NCI-H524 (cell line): ENCODE measurements at regions not wholly inside any gene's neighbourhood (a gene's known extent, or its start where the extent isn't known, plus 50 kb on each side); places are given as distances from the start of the nearest gene placed in this dataset.

Source experiments
- DNase-seq, 2 experiments: peaks; one replicate each; lab custom pipeline; 2025; lab: John Stamatoyannopoulos, UW

DNA sequence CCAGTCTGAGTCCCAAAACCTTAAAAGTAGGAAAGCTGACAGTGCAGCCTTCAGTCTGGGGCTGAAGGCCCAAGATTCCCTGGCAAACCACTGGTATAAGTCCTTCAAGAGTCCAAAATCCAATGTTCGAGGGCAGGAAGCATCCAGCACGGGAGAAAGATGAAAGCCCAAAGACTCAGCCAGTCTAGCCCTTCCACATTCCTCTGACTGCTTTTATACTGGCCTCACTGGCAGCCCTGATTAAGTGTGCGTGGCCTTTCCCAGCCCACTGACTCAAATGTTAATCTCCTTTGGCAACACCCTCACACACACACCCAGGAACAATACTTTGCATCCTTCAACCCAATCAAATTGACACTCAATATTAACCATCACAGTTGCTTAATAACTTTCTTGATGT is 372.1 kb upstream of the CCDC196 start:
- no peak for DNase-seq

- no peak for DNase-seq
Measured at GRCh38 chr14:66115740-66116502, 370.2 kb upstream of the CCDC196 start.

DNA sequence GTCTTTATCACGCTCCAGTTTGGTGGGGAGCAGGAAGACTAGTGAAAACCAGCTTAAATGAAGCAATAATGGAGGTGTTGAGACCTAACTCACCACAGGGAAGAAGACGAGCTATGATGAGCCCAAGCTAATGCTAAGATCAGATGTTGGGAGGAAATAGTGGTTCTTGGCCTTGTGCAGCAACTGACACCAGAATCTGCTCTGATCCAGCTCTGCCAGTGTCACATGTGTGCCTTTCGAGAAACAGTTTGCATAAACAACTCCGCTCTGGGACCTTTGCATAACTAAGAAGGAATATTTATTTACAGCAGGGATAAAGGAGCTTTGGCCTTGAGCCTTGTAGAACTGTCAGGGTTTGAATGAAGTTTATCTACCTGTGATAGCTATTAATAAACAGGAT is 369.4 kb upstream of the CCDC196 start:
- DNase-seq = no peak

- DNase-seq = no peak
Measured at GRCh38 chr14:66117600-66117999, 368.6 kb upstream of the CCDC196 start.

DNA sequence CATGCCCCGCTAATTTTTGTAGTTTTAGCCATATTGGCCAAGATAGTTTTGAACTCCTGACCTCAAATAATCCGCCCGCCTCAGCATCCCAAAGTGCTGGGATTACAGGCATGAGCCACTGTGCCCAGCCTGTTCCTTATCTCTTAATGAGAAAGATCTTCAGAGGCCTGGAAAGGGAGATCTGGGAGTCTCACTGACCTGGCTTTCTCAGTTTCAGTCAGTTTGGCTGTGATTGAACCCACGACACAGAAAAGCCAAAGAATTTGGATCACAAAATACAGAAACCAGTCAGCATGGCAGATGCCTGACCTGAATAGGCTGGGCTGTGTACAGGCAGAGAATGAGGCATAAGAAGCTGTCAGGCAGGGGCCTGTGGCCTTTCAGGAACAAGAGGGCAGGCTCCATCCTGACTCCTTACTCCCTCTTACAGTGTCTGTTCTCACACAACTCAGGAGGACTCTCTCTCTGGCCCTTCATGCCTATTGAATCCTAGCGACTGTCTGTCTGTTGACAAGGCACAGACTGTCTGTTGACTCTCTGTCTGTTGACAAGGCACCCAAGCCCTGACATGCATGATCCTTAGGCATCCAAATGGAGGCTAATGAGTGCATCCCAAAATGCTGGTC is 366.5 kb upstream of the CCDC196 start:
- no peak for DNase-seq

DNA sequence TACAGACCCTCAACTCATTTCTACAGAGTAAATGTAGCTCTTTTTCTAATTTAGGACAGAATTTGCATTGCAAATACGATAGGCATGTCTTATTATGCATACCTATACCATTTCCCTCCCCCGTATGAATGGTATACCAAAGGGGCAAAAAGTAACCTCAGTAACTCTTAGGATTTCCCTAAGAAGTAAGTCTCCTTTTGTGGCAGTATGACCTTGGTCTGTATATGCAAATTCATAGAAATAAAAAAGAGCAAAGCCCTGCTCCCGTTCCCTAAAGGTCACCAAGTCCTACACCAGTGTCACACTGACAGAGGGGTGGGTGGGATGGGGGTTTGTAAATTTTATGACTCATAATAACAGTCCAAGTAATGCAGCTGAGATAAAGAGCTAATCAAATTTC is 365.8 kb upstream of the CCDC196 start:
- DNase-seq = no peak

DNA sequence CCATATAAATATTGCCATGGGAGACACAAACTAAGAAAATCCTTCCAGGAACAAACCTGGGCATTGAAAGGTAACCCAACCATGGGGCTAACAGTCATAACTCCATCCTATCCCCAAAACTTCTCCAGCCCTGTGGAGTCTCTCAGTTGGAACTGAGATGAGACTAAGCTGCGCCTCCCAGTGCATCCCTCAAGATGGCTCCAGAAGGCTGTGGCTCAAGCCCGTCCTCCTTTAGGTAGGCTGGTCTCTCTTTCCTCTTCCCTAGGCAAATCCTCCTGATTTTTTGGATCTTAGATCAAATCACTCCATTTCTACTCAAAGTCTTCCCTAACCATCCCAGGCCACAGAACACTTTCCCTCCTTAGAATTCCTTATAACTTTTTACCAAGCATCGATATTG is 364.3 kb upstream of the CCDC196 start:
- peak in 1 of 2 experiments; percentile 55 for DNase-seq

DNA sequence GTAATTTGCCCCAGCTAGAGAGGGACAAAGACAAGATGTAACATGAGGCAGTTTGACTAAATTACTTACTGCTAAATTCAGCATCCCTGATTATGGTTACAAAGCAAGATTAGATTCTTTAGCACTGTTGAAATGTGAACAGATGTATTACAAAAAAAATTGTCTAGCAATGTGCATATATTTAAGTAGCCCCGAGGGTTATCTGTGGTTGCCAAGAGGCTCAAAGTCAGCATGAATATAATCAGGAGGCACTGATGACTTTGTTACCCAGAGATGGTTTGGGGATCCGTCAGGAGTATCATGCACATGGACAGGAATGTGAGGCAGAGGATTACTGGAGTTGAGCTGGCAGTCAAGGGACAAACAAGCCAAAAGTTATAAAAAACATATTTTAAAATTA is 356.9 kb upstream of the CCDC196 start:
- no peak for DNase-seq

- no peak for DNase-seq
Measured at GRCh38 chr14:66131111-66131510, 355.1 kb upstream of the CCDC196 start.

DNA sequence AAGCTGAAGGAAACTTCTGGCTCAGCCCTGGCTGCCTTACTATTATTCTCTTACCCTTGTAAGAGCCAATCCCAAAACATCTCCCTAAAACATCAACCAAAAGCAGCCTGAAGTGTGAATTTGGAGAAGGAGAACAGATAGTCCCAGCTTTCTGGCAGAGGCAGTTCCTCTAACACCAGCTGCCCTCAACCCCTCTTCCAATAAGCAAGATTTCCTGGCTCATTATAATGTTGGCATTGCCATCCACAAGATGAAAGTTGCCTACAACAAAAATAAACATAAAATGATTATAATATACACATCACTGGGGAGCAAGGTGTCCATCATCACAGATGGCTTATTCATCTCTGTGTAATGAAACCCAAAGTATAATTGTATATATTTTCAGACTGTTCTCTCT is 352.5 kb upstream of the CCDC196 start:
- DNase-seq = no peak

GRCh38 chr14:66135831-66136230 is 350.3 kb upstream of the CCDC196 start:
- no peak for DNase-seq

- peak in 1 of 2 experiments; percentile 35 for DNase-seq
Measured at GRCh38 chr14:66137081-66137480, 349.1 kb upstream of the CCDC196 start.

GRCh38 chr14:66139432-66139831 is 346.7 kb upstream of the CCDC196 start:
- DNase-seq = no peak

DNA sequence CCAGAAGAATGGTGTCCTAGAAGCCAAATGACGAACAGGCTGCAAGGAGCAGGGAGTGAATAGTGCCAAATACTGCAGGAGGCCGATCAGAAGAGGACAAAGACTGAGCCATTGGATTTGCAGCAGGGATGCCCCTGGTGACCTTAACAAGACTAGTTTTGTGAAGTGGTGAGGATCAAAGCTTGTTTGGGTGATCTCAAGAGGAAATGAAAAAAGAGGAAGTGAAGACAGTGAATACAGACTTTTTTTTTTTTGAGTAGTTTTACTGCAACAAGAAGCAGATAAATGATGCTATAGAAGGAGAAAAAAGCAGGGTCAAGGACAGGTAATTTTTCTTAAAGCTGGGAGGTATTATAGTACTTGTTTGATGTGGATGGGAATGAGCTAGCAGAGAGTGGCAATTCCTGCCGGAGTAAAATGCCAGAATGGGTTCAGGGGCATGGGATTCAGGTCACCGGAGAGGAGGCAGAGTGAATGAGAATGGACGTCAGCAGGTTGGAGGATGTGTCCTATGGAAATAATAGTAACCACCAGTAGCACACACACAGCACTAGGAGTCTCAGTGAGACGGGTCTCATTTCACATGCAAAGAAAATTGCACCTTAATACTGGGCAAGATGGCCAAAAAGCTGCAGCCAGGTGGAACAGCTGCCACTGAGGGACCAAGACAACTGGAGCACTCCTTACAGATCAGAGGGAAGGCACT is 345.8 kb upstream of the CCDC196 start:
- DNase-seq = no peak

DNA sequence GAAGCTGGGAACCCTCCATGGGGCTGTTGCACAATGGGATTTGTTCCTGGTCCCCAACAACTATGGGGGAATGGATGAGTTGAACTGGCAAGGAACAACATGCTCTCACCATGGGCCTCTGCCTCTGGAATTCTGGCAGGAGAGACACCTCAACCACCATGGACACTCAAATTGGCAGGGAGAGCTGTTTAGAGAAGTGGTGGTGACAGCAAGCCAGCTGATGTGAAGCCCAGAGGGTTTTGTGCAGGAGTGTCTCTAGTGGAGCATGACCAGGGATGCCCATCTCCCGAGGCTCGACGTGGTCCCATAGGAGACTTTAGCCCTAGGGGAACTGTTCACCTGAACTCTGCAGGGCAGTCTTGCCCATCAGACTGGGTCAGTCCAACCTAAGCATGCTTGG is 345.2 kb upstream of the CCDC196 start:
- DNase-seq = no peak

GRCh38 chr14:66141733-66142132 is 344.4 kb upstream of the CCDC196 start:
- no peak for DNase-seq

GRCh38 chr14:66143387-66144112 is 342.6 kb upstream of the CCDC196 start:
- peak in 1 of 2 experiments; percentile 54 for DNase-seq

- no peak for DNase-seq
Measured at GRCh38 chr14:66152302-66152701, 333.9 kb upstream of the CCDC196 start.

DNA sequence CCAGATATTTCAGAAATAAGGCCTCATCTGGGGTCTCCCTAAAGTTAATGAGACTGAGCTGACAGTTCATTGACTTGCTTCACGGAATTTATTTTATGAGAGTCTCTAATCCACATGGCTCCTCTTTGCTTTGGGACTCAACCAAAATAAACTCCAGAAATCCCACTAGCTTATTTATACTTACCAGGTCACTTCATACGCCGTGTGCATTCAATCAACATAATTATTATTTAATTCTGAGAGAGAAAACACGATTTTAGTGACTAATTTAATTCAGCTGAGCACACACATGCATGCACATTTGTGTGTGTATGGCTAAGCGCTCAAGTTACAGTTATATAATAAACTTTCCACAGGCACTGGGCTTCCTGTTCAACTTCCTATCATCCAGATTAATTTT is 333.4 kb upstream of the CCDC196 start:
- no peak for DNase-seq

GRCh38 chr14:66163023-66163422 is 323.1 kb upstream of the CCDC196 start:
- no peak for DNase-seq

GRCh38 chr14:66165337-66165736 is 320.8 kb upstream of the CCDC196 start:
- no peak for DNase-seq

GRCh38 chr14:66174453-66174891 is 311.7 kb upstream of the CCDC196 start:
- no peak for DNase-seq
